ENCODE measurements at regions not wholly inside any gene's neighbourhood (a gene's known extent, or its start where the extent isn't known, plus 50 kb on each side); places are given as distances from the start of the nearest gene placed in this dataset.
A peak's percentile ranks its signal among the peaks of the same experiment; 100 is the strongest.

- intact Hi-C loops (cut with DNase I) = no loop called here
- DNase-seq = no peak
These were observed 462.0 kb downstream of the GBE1 start for GRCh38 chr3:81299481-81299880.

DNA sequence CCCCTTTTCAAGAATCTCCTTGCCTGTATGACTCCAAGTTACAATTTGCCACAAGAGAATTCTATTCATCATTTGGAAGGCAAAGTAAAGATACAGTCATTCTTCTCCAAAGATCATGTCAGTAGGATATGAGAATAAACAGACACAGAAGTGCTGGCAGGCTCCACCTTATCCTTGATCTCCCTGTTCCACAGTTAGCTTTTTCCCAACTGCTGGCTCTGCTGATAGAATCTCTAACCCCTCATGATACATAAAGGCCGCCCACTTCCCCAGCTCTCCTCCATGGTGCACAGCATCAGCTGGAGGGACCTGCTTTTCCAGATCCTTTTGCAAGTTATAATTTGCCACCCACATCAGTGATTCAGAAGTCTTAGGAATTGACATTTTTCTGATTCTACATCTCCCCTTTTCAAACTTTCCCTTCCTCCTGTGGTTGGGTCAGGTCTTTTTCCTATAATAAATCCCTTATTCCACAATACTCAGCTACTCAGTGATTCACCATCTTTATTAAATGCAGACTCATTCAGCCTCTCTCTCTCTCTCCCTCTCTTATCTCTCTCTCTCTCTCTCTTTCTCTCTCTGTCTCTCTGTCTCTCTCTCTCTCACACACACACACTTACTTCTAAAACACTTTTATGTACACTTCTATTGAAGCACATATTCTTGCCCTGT lies 465.4 kb downstream of the GBE1 start:
- intact Hi-C loops (cut with DNase I) = no loop called here
- DNase-seq = peak; percentile 13 to 89 (median 60)

- peak in 1 of 42 donors; percentile 11 for DNase-seq
- intact Hi-C loops (cut with DNase I) = no loop called here
These were observed 468.3 kb downstream of the GBE1 start for GRCh38 chr3:81293156-81293555.

GRCh38 chr3:81291586-81291985 lies 469.9 kb downstream of the GBE1 start:
- no peak for DNase-seq
- intact Hi-C loops (cut with DNase I) = no loop called here

- intact Hi-C loops (cut with DNase I) = no loop called here
- no peak for DNase-seq
These were observed 471.8 kb downstream of the GBE1 start for GRCh38 chr3:81289676-81290075.

- no peak for DNase-seq
- intact Hi-C loops (cut with DNase I) = no loop called here
These were observed 481.7 kb downstream of the GBE1 start for GRCh38 chr3:81279481-81280379.

GRCh38 chr3:81277853-81278252 lies 483.6 kb downstream of the GBE1 start:
- DNase-seq = no peak
- intact Hi-C loops (cut with DNase I) = no loop called here

GRCh38 chr3:81274671-81275070 lies 486.8 kb downstream of the GBE1 start:
- DNase-seq = no peak
- intact Hi-C loops (cut with DNase I) = no loop called here

DNA sequence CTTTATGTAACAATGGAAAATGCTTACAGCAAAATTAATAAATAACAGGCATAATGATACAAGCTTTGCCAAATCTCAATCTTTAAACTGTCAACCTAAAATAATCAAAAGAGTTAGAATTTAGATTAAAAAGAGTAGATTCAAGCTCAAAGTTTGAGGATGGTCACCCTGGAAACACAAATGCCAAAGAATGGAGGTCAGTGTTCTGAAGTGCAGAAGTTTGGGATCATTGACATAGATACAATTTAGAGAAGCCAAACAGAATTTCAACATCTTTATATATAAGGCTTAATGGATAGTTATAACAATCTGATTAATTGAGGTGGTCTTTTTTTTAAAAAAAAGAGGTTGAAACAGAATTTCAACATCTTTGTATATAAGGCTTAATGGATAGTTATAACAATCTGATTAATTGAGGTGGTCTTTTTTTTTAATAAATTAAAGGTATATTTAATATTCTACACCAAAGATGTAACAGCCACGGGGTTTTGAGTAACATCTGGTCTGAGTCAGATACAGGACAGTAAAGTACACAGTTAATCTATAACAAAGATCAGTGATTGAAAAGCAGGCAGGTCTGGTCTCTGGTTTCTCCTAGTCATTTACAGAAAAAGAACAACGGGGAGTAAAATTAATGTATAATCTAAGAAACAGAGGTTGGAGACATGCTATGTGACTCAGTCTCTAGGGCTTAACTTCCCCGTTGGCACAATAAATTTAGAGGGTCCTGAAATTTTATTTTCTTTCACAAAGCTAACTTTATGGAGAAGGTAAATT lies 490.7 kb downstream of the GBE1 start:
- intact Hi-C loops (cut with DNase I) = no loop called here
- no peak for DNase-seq

DNA sequence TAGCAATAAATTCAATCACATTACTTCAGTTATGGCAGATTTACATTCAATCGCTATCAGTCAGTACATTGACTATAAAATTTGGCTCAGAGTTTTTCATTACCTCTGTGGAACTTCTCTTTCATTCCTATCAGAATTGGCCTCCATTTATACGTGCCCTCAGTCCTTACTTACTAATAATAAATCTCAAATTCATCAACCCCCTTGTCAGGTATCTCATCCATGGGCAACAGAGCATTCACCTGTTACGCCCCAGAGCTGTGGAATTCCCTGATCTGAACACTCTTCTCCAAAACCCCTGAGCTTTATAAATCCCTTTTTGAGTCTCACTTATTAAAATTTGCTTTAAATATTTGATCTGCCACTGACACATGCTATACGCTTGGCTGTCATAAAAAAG lies 492.9 kb downstream of the GBE1 start:
- intact Hi-C loops (cut with DNase I) = no loop called here
- DNase-seq = no peak

- intact Hi-C loops (cut with DNase I) = no loop called here
- no peak for DNase-seq
These were observed 499.4 kb downstream of the GBE1 start for GRCh38 chr3:81261996-81262395.

DNA sequence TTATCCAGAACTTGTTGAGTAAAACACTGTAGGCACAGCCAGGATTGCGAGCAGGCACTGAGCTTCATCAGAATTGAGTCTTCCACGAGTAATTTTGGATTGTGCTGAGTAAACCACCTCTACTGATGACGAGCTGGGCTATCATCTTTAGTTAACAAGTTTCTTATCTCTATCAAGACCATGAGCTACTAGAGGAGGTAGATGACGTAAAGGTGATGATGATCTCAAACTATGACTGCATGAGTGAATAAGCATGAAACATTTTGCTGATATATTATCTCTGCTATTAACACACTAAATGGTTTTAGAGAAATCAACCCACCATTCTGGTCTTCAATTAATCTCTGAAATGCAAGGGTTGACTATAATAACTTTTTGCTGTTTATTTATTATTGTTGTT lies 506.0 kb downstream of the GBE1 start:
- no peak for DNase-seq
- intact Hi-C loops (cut with DNase I) = no loop called here

DNA sequence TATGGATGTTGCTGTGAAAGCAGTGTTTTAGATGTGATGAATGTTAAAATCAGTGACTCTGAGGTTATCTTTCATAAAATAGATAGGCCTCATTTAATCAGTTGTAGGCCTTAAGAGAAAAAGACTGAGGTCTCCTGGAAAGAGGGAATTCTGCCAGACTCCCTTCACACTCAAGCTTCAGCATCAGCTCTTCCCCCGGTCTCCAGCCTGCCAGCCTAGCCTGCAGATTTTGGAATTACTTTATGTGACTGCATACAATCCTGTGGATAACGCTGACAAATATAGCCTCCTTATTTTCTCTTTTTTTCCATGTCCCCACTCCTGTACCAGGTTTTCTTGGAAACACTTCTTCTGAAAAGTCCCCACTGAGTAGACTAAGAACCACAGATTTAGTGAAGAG lies 510.3 kb downstream of the GBE1 start:
- DNase-seq = no peak
- intact Hi-C loops (cut with DNase I) = no loop called here

GRCh38 chr3:81249540-81250029 lies 511.9 kb downstream of the GBE1 start:
- DNase-seq = no peak
- intact Hi-C loops (cut with DNase I) = no loop called here

- DNase-seq = no peak
- intact Hi-C loops (cut with DNase I) = no loop called here
These were observed 515.9 kb downstream of the GBE1 start for GRCh38 chr3:81245501-81245900.

DNA sequence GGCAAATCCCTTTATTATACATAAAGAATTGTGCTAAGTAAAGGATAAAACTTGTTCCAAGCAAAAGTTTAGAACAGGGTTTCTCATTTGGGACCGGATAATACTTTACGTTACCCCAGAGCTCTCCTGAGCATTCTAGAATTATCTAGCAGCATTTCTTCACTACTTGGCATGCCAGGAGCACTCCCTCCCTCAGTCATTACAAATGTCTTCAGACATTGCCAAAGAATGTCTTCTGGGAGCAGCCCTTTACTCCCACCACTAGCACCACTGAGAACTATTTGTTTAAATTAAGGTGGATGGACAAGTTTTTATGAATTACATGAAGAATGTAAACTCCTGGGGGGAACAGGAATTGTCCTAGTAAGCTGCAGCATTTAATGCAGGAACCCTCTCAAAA lies 516.4 kb downstream of the GBE1 start:
- intact Hi-C loops (cut with DNase I) = no loop called here
- DNase-seq = no peak

- no peak for DNase-seq
- intact Hi-C loops (cut with DNase I) = no loop called here
These were observed 517.2 kb downstream of the GBE1 start for GRCh38 chr3:81244231-81244630.

DNA sequence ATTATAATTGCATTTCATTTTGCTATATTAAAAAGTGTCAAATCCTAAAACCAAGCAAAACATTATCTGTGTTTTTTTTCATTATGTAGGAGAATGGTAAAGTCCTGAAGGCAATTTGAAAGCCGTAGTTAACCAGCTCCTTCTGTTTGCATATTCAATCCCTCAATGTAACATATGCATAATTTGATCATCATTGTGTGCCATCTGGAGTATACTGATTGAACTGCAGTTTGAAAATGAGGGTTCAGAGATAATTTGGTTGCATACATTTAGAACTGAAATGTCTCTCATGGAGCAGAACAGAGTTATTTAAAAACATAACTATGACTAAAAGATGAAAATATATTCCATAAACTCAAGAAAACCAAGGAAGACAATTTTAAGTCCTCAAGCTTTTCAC lies 518.6 kb downstream of the GBE1 start:
- DNase-seq = peak in 1 of 42 donors; percentile 11
- intact Hi-C loops (cut with DNase I) = no loop called here

GRCh38 chr3:81237181-81237580 lies 524.3 kb downstream of the GBE1 start:
- intact Hi-C loops (cut with DNase I) = no loop called here

DNA sequence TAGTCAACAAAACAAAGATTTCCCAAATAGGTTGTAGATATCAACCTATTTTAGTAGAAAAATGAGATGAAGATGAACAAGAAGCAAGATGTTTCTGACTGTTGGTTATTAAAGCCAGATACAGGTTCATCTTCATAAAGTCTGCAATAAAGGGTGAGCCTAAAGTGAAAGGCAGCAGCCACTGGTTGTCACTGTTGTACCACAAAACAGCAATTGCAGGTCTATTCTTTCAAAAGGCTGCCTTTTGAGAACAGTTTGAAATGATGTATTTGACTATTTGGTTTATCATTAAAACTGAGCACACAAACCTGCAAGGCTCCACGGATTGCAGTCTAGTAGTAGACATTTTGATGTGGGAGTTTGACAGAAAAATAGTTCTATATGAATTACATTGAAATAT lies 543.4 kb downstream of the GBE1 start:
- peak in 30 of 42 donors; percentile 3 to 68 (median 22) for DNase-seq
- intact Hi-C loops (cut with DNase I) = no loop called here

More at GRCh38 chr3:81237181-81237580, 524.3 kb downstream of the GBE1 start:
- DNase-seq = no peak
